GM12878 (cell line): ENCODE measurements at regions not wholly inside any gene's neighbourhood (a gene's known extent, or its start where the extent isn't known, plus 50 kb on each side); places are given as distances from the start of the nearest gene placed in this dataset.

Experiments used
- ATAC-seq: fragments of 200-7000 bp; cut with Tn5 transposase; 3 replicates; pipeline ENCODE4 v1.9.1; 2020; ENCODE audit warnings: mild to moderate bottlenecking, moderate library complexity
- BruUV-seq: library from RNA; stranded (reverse); fragments of 400-500 nt; replicated peaks from 2 replicates; lab custom pipeline; 2021; lab: Mats Ljungman, UMichigan
- CTCF ChIA-PET: fragments of 300-600 bp; sonication (Branson Sonifier 250); formaldehyde crosslinking; extraction: SDS; loops from one replicate; lab custom pipeline; 2021; ENCODE audit warnings: inconsistent platforms; lab: Yijun Ruan, JAX
- POLR2A ChIA-PET: fragments of 350-600 bp; formaldehyde crosslinking; extraction: SDS; loops from one replicate; lab custom pipeline; 2021; ENCODE audit warnings: inconsistent platforms; lab: Charles Lee
- RAD21 ChIA-PET: fragments of 300-600 bp; sonication (Branson Sonifier 250); formaldehyde crosslinking; loops from one replicate; lab custom pipeline; 2023; ENCODE audit warnings: antibody characterized with exemption; ENCODE audit not compliant: unreplicated experiment; lab: Charles Lee
- SMC1A ChIA-PET: fragments of 300-600 bp; sonication (Branson Sonifier 250); formaldehyde crosslinking; loops from one replicate; lab custom pipeline; 2023; ENCODE audit not compliant: unreplicated experiment, uncharacterized antibody; lab: Charles Lee
- DNase-seq: peaks from one replicate; pipeline ENCODE4 v3.0.0-alpha.2; 2011; ENCODE audit warnings: low read depth, low spot score
- FAIRE-seq: peaks from 3 replicates; lab custom pipeline; 2011; peaks lifted over from hg19 to GRCh38; lab: Jason Lieb, UNC
- H2AFZ ChIP-seq: 2 replicates; pipeline ENCODE4 v1.6.0; 2011; ENCODE audit warnings: low read depth, low read length, control low read depth; ENCODE audit not compliant: control insufficient read depth
- H3K27ac ChIP-seq: 2 replicates; pipeline ENCODE4 v1.5.1; 2011; ENCODE audit warnings: control low read depth; ENCODE audit not compliant: control insufficient read depth, insufficient read depth
- H3K27me3 ChIP-seq, 2 experiments: replicated peaks in 1 of 2; 2 replicates each; pipeline versions ENCODE4 v1.6.0 to v1.6.1; 2011; ENCODE audit warnings: low read length in 1 of 2; ENCODE audit not compliant: control insufficient read depth in 2 of 2, insufficient read depth in 2 of 2
- H3K36me3 ChIP-seq, 2 experiments: 2 replicates each; pipeline ENCODE4 v1.5.1; 2011; ENCODE audit warnings: low read length in 1 of 2; ENCODE audit not compliant: control insufficient read depth in 2 of 2, insufficient read depth in 2 of 2
- H3K4me1 ChIP-seq: 2 replicates; pipeline ENCODE4 v1.6.1; 2011; ENCODE audit warnings: mild to moderate bottlenecking, low read length, moderate library complexity, mixed read lengths; ENCODE audit not compliant: control insufficient read depth, insufficient read depth
- H3K4me2 ChIP-seq: 2 replicates; pipeline ENCODE4 v1.6.0; 2011; ENCODE audit warnings: control low read depth; ENCODE audit not compliant: control insufficient read depth, insufficient read depth
- H3K4me3 ChIP-seq: fragments of 200-600 bp; sonication (generic); 2 replicates; pipeline ENCODE4 v1.5.1; 2016
- H3K79me2 ChIP-seq: 2 replicates; pipeline ENCODE4 v1.6.0; 2011; ENCODE audit warnings: low read length; ENCODE audit not compliant: control insufficient read depth, insufficient read depth
- H3K9ac ChIP-seq: 2 replicates; pipeline ENCODE4 v1.8.0; 2011; ENCODE audit warnings: low read length, control low read depth, mixed read lengths; ENCODE audit not compliant: control insufficient read depth, insufficient read depth
- H3K9me3 ChIP-seq: replicated peaks from 3 replicates; pipeline ENCODE4 v1.5.1; 2011; ENCODE audit warnings: mild to moderate bottlenecking, low read length; ENCODE audit not compliant: control insufficient read depth, insufficient read depth
- H4K20me1 ChIP-seq: 2 replicates; pipeline ENCODE4 v1.6.0; 2011; ENCODE audit not compliant: control insufficient read depth, insufficient read depth
- CTCF ChIP-seq, 3 experiments: IDR thresholded peaks in 2 of 3; conservative IDR thresholded peaks in 1 of 3; 2 replicates each; pipeline ENCODE4 v1.5.1; 2011; ENCODE audit warnings: low read depth in 3 of 3, low read length in 3 of 3, mild to moderate bottlenecking in 3 of 3, control low read depth in 2 of 3, moderate library complexity in 2 of 3, inconsistent platforms in 1 of 3, mixed read lengths in 1 of 3; ENCODE audit not compliant: control insufficient read depth in 2 of 3, insufficient read depth in 1 of 3; ENCODE audit errors: extremely low read depth in 1 of 3
- KAT2A ChIP-seq: conservative IDR thresholded peaks from 2 replicates; pipeline ENCODE4 v1.6.1; 2011; ENCODE audit warnings: low read depth, low read length; ENCODE audit not compliant: control insufficient read depth
- NR2C1 ChIP-seq: fragments of 450-650 bp; IDR thresholded peaks from 2 replicates; pipeline ENCODE4 v1.6.1; 2017; ENCODE audit warnings: antibody characterized with exemption, mild to moderate bottlenecking, moderate library complexity
- NR2F1 ChIP-seq: fragments of 450-650 bp; conservative IDR thresholded peaks from 2 replicates; pipeline ENCODE4 v1.6.1; 2017; ENCODE audit warnings: mild to moderate bottlenecking
- NRF1 ChIP-seq: conservative IDR thresholded peaks from 2 replicates; pipeline ENCODE4 v1.6.1; 2011; ENCODE audit warnings: mild to moderate bottlenecking, low read depth, low read length, improper control_type of control experiment
- POLR2A ChIP-seq: IDR thresholded peaks from 2 replicates; pipeline ENCODE4 v1.6.1; 2011; ENCODE audit warnings: low read depth, mild to moderate bottlenecking, low read length
- RAD21 ChIP-seq: IDR thresholded peaks from 2 replicates; pipeline ENCODE4 v1.6.1; 2011; ENCODE audit warnings: mild to moderate bottlenecking, low read depth, low read length, moderate library complexity; ENCODE audit not compliant: insufficient read depth
- SMC3 ChIP-seq: IDR thresholded peaks from 2 replicates; pipeline ENCODE4 v1.6.1; 2011; ENCODE audit warnings: low read length, improper control_type of control experiment, borderline replicate concordance
- SREBF1 ChIP-seq: IDR thresholded peaks from 2 replicates; pipeline ENCODE4 v1.6.1; 2012; ENCODE audit warnings: mild to moderate bottlenecking, low read length
- WGBS: methylation state at CpG from one replicate; pipeline ENCODE4 v1.1.6; 2016; ENCODE audit warnings: low lambda C conversion rate; ENCODE audit not compliant: insufficient replicate concordance, insufficient coverage; ENCODE audit errors: missing lambda C conversion rate; 5-methylcytosine and 5-hydroxymethylcytosine counted together
- in situ Hi-C: fragments of 300-500 bp; cut with MboI; formaldehyde crosslinking; loops from 9 replicates; pipeline ENCODE4 v1.14.3; 2018; ENCODE audit warnings: mixed read lengths
- intact Hi-C: fragments of 100-400 bp; cut with micrococcal nuclease; formaldehyde crosslinking; loops from one replicate; pipeline ENCODE4 v1.14.2; 2022; ENCODE audit not compliant: unreplicated experiment
- TF ChIP-seq, protein P1 (sequence below): IDR thresholded peaks from 2 replicates; pipeline ENCODE4 v1.6.1; 2012; ENCODE audit warnings: low read length, inconsistent platforms

- Histone ChIP-seq H3K9me3 (no peaks in the 10 kb centered on the region), H3K79me2 (no peaks in the 10 kb centered on the region), H3K4me2 (no peak overlapping the region), H3K36me3 (no peaks in the 10 kb centered on the region), H2AFZ (no peak overlapping the region), H4K20me1 (no peaks in the 10 kb centered on the region), H3K27ac (no peak overlapping the region), H3K4me1 (no peaks in the 10 kb centered on the region), H3K27me3 (no peaks in the 10 kb centered on the region), H3K4me3 (no peak overlapping the region), H3K9ac (no peak overlapping the region)
- TF ChIP-seq NR2F1 (no peak), RAD21 (peak; percentile 49), KAT2A (no peak), NR2C1 (no peak), POLR2A (no peak), CTCF (IDR thresholded peaks at IDR 0.05 in 2 of 3, conservative IDR thresholded peaks at IDR 0.05 in 1 of 3; ENCODE audit: control insufficient read depth in 2 of 3, extremely low read depth in 1 of 3, insufficient read depth in 1 of 3, low read depth in 3 of 3, low read length in 3 of 3) (peak; percentile 45 to 56 (median 50)), SMC3 (peak; percentile 52; the same call in 1 of the 2 replicates), SREBF1 (no peak), NRF1 (no peak)
- TF ChIP-seq, protein P1, sequence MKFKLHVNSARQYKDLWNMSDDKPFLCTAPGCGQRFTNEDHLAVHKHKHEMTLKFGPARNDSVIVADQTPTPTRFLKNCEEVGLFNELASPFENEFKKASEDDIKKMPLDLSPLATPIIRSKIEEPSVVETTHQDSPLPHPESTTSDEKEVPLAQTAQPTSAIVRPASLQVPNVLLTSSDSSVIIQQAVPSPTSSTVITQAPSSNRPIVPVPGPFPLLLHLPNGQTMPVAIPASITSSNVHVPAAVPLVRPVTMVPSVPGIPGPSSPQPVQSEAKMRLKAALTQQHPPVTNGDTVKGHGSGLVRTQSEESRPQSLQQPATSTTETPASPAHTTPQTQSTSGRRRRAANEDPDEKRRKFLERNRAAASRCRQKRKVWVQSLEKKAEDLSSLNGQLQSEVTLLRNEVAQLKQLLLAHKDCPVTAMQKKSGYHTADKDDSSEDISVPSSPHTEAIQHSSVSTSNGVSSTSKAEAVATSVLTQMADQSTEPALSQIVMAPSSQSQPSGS = no peak
- ChIA-PET RAD21 (no interaction called here), CTCF (no interaction called here), POLR2A (no interaction called here), SMC1A (interaction anchor here (0.8 kb wide), 1 partner anchor 347 kb away, joined by 3 read pairs; no protein-coding TSS in a partner anchor)
- FAIRE-seq (no peak), DNase-seq (no peak), ATAC-seq (peak; percentile 66)
- in situ Hi-C loops (loop anchor here (10.0 kb wide), 1 partner anchor 437 kb away; no protein-coding TSS in a partner anchor), intact Hi-C loops (loop anchor here (2.0 kb wide), 1 partner anchor 435 kb away; no protein-coding TSS in a partner anchor)
- no TSS peak for BruUV-seq
- WGBS = 27% methylated on average over 4 of the region's 4 CpGs
These were observed 455.0 kb upstream of the GJE1 start for GRCh38 chr6:141677598-141678211.
